ENCODE measurements at regions not wholly inside any gene's neighbourhood (a gene's known extent, or its start where the extent isn't known, plus 50 kb on each side); places are given as distances from the start of the nearest gene placed in this dataset.
A peak's percentile ranks its signal among the peaks of the same experiment; 100 is the strongest.

GRCh38 chr15:47412136-47412535 lies 305.2 kb upstream of the SEMA6D start:
- no peak for DNase-seq (ENCODE audit: low read depth)

GRCh38 chr15:47412802-47413201 lies 304.5 kb upstream of the SEMA6D start:
- TF ChIP-seq CTCF (conservative IDR thresholded peaks at IDR 0.05; ENCODE audit: control insufficient read depth, insufficient read depth, low read depth, low read length) = no peak
- DNase-seq (ENCODE audit: low read depth) = no peak
- no peak overlapping the region for H3K4me3 ChIP-seq (ENCODE audit: control insufficient read depth, low read depth, low read length)

More at GRCh38 chr15:47412136-47412535, 305.2 kb upstream of the SEMA6D start:
- no peak overlapping the region for H3K4me3 ChIP-seq (ENCODE audit: control insufficient read depth, low read depth, low read length)
- no peak for TF ChIP-seq CTCF (conservative IDR thresholded peaks at IDR 0.05; ENCODE audit: control insufficient read depth, insufficient read depth, low read depth, low read length)

GRCh38 chr15:47414207-47414606 lies 303.1 kb upstream of the SEMA6D start:
- no peak for TF ChIP-seq CTCF (conservative IDR thresholded peaks at IDR 0.05; ENCODE audit: control insufficient read depth, insufficient read depth, low read depth, low read length)
- no peak overlapping the region for H3K4me3 ChIP-seq (ENCODE audit: control insufficient read depth, low read depth, low read length)
- DNase-seq (ENCODE audit: low read depth) = no peak

GRCh38 chr15:47415539-47415971 lies 301.8 kb upstream of the SEMA6D start:
- H3K4me3 ChIP-seq (ENCODE audit: control insufficient read depth, low read depth, low read length) = no peak overlapping the region
- no peak for DNase-seq (ENCODE audit: low read depth)
- TF ChIP-seq CTCF (conservative IDR thresholded peaks at IDR 0.05; ENCODE audit: control insufficient read depth, insufficient read depth, low read depth, low read length) = no peak

GRCh38 chr15:47422881-47423665 lies 294.2 kb upstream of the SEMA6D start:
- TF ChIP-seq CTCF (conservative IDR thresholded peaks at IDR 0.05; ENCODE audit: control insufficient read depth, insufficient read depth, low read depth, low read length) = no peak
- H3K4me3 ChIP-seq (ENCODE audit: control insufficient read depth, low read depth, low read length) = no peak overlapping the region
- peak; percentile 43 for DNase-seq (ENCODE audit: low read depth)

- DNase-seq (ENCODE audit: low read depth) = no peak
- TF ChIP-seq CTCF (conservative IDR thresholded peaks at IDR 0.05; ENCODE audit: control insufficient read depth, insufficient read depth, low read depth, low read length) = no peak
Observed at GRCh38 chr15:47427463-47427862, 289.8 kb upstream of the SEMA6D start.

More at GRCh38 chr15:47427463-47427862, 289.8 kb upstream of the SEMA6D start:
- no peak overlapping the region for H3K4me3 ChIP-seq (ENCODE audit: control insufficient read depth, low read depth, low read length)
